Fibroblast of lung (primary cell): ENCODE measurements at regions not wholly inside any gene's neighbourhood (a gene's known extent, or its start where the extent isn't known, plus 50 kb on each side); places are given as distances from the start of the nearest gene placed in this dataset.

Source experiments
- DNase-seq, 2 donors: peaks; one replicate each; pipeline versions ENCODE4 v3.0.0 to v3.0.0-alpha.2; 2010; ENCODE audit warnings: low read depth in 2 of 2
- H2AFZ ChIP-seq: 2 replicates; pipeline ENCODE4 v1.5.1; 2012; ENCODE audit warnings: low read length, control low read depth, inconsistent platforms
- H3K27ac ChIP-seq: 2 replicates; pipeline ENCODE4 v1.5.1; 2011; ENCODE audit warnings: low read length, control low read depth; ENCODE audit not compliant: insufficient read depth
- H3K27me3 ChIP-seq: 2 replicates; pipeline ENCODE4 v1.5.1; 2011; ENCODE audit warnings: mild to moderate bottlenecking, low read length; ENCODE audit not compliant: control insufficient read depth, insufficient read depth
- H3K36me3 ChIP-seq: 2 replicates; pipeline ENCODE4 v1.5.1; 2011; ENCODE audit warnings: low read length; ENCODE audit not compliant: control insufficient read depth, insufficient read depth
- H3K4me1 ChIP-seq: 2 replicates; pipeline ENCODE4 v1.5.1; 2011; ENCODE audit warnings: low read length; ENCODE audit not compliant: control insufficient read depth, insufficient read depth; ENCODE audit errors: extremely low read depth
- H3K4me2 ChIP-seq: 2 replicates; pipeline ENCODE4 v1.5.1; 2011; ENCODE audit warnings: low read length, control low read depth; ENCODE audit not compliant: insufficient read depth; ENCODE audit errors: extremely low read depth
- H3K4me3 ChIP-seq, 4 experiments: fragments of 200-600 bp in 1 of 4; sonication (generic) in 1 of 4; replicated peaks in 1 of 4; 2 replicates each; pipeline ENCODE4 v1.5.1; 2011 to 2016; ENCODE audit warnings: low read length in 4 of 4, low read depth in 3 of 4, mild to moderate bottlenecking in 3 of 4, control low read depth in 2 of 4, inconsistent platforms in 1 of 4, mixed read lengths in 1 of 4; ENCODE audit not compliant: insufficient read depth in 1 of 4; ENCODE audit errors: control extremely low read depth in 1 of 4
- H3K79me2 ChIP-seq: 2 replicates; pipeline ENCODE4 v1.5.1; 2012; ENCODE audit warnings: mild to moderate bottlenecking, low read length, inconsistent platforms; ENCODE audit not compliant: control insufficient read depth, insufficient read depth
- H3K9ac ChIP-seq: 2 replicates; pipeline ENCODE4 v1.5.1; 2011; ENCODE audit warnings: mild to moderate bottlenecking, low read length, control low read depth; ENCODE audit not compliant: insufficient read depth
- H3K9me3 ChIP-seq: 2 replicates; pipeline ENCODE4 v1.5.1; 2012; ENCODE audit warnings: low read depth, low read length; ENCODE audit not compliant: control insufficient read depth, insufficient read depth
- H4K20me1 ChIP-seq: 2 replicates; pipeline ENCODE4 v1.5.1; 2011; ENCODE audit warnings: low read length; ENCODE audit not compliant: control insufficient read depth, insufficient read depth; ENCODE audit errors: extremely low read depth
- EZH2 ChIP-seq: IDR thresholded peaks from 2 replicates; pipeline ENCODE4 v1.5.1; 2012; ENCODE audit warnings: low read length, control low read depth, mild to moderate bottlenecking; ENCODE audit errors: missing control alignments
- TF ChIP-seq, protein P1 (sequence below), 2 donors: IDR thresholded peaks in 1 of 2; conservative IDR thresholded peaks in 1 of 2; 1 replicate in 1 of 2; 2 replicates in 1 of 2; pipeline ENCODE4 v1.5.1; 2011 to 2012; ENCODE audit warnings: low read length in 2 of 2, control low read depth in 1 of 2, inconsistent platforms in 1 of 2, low read depth in 1 of 2, mild to moderate bottlenecking in 1 of 2

DNA sequence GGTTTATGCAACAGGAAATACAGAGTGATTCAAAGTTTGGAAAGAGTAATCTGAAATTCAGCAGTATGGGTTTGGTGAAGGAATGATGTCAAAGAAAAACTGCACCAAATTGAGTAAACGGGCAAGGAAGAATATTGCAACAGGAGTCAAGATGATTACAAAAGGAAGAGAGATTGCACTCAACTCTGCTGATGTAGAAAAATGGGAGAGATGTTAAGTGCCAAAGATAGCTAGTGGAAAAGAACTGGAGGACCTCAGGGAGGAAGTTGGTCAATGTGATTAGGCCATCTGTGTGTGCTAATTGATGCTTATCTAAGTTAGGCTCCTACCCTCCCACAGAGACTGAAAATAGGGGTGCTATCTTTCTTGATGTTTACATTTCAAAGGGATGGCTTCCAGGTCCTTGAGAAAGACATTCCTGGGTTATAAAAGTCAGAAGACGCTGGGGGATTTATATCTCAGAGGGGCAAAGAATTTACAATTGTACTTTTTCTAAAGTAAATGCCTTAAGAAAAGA is 167.4 kb upstream of the FAM47A start:
- no peak overlapping the region for H3K4me3 ChIP-seq
- H2AFZ ChIP-seq: no peak overlapping the region
- H3K79me2 ChIP-seq: no peaks in the 10 kb centered on the region
- H3K36me3 ChIP-seq: no peaks in the 10 kb centered on the region
- H3K9ac ChIP-seq: no peak overlapping the region
- H3K9me3 ChIP-seq: no peaks in the 10 kb centered on the region
- no peak for DNase-seq
- no peaks in the 10 kb centered on the region for H3K27me3 ChIP-seq
- H4K20me1 ChIP-seq: no peaks in the 10 kb centered on the region
- H3K4me1 ChIP-seq: no peaks in the 10 kb centered on the region
- TF ChIP-seq, protein P1, sequence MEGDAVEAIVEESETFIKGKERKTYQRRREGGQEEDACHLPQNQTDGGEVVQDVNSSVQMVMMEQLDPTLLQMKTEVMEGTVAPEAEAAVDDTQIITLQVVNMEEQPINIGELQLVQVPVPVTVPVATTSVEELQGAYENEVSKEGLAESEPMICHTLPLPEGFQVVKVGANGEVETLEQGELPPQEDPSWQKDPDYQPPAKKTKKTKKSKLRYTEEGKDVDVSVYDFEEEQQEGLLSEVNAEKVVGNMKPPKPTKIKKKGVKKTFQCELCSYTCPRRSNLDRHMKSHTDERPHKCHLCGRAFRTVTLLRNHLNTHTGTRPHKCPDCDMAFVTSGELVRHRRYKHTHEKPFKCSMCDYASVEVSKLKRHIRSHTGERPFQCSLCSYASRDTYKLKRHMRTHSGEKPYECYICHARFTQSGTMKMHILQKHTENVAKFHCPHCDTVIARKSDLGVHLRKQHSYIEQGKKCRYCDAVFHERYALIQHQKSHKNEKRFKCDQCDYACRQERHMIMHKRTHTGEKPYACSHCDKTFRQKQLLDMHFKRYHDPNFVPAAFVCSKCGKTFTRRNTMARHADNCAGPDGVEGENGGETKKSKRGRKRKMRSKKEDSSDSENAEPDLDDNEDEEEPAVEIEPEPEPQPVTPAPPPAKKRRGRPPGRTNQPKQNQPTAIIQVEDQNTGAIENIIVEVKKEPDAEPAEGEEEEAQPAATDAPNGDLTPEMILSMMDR (conservative IDR thresholded peaks at IDR 0.05 in 1 of 2, IDR thresholded peaks at IDR 0.05 in 1 of 2; ENCODE audit: low read depth in 1 of 2, low read length in 2 of 2): no peak
- TF ChIP-seq EZH2: no peak
- no peak overlapping the region for H3K4me2 ChIP-seq
- H3K27ac ChIP-seq: no peak overlapping the region

DNA sequence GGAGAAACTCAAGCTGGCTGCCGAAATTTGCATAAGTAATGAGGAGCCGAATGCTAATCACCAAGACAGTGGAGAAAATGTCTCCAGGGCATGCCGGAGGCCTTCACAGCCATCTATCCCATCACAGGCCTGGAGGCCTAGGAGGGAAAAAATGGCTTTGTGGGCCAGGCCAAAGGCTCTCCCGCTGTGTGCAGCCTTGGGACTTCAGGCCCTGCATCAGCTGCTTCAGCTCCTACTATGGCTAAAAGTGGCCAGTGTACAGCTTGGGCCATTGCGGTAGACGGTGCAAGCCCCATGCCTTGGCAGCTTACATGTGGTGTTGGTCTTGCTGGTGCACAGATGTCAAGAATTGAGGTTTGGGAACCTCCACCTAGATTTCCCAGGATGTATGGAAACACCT is 162.6 kb upstream of the FAM47A start:
- Histone ChIP-seq H3K27me3 (no peaks in the 10 kb centered on the region), H3K4me2 (no peak overlapping the region), H3K4me1 (no peaks in the 10 kb centered on the region), H3K36me3 (no peaks in the 10 kb centered on the region), H3K27ac (no peak overlapping the region), H4K20me1 (no peaks in the 10 kb centered on the region), H3K9ac (no peak overlapping the region), H3K79me2 (no peaks in the 10 kb centered on the region), H2AFZ (no peak overlapping the region), H3K9me3 (no peaks in the 10 kb centered on the region), H3K4me3 (no peak overlapping the region)
- DNase-seq: no peak
- TF ChIP-seq, protein P1 (conservative IDR thresholded peaks at IDR 0.05 in 1 of 2, IDR thresholded peaks at IDR 0.05 in 1 of 2; ENCODE audit: low read depth in 1 of 2, low read length in 2 of 2): no peak
- TF ChIP-seq EZH2: no peak

DNA sequence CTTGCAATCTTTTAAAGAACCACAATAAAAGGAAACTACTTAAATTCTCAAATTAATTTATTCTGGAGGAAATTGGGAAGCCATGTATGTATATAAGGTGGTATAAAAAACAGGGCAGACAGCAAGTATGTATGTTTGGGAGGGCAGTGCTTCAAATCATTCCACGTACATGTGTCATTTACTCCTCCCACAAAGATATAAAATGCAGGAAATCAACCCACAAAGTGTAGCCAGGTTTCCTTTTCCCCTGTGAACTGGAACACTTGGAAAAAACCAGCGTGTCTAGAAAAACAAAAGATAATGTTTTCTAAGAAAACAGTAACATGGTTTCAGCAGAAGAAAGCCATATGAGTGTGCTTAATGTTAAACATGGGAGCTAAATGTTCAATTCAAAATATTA is 156.7 kb upstream of the FAM47A start:
- no peak overlapping the region for H3K4me2 ChIP-seq
- H3K27me3 ChIP-seq: no peaks in the 10 kb centered on the region
- no peaks in the 10 kb centered on the region for H3K9me3 ChIP-seq
- no peaks in the 10 kb centered on the region for H3K79me2 ChIP-seq
- H3K4me3 ChIP-seq: no peak overlapping the region
- H3K4me1 ChIP-seq: no peaks in the 10 kb centered on the region
- no peaks in the 10 kb centered on the region for H3K36me3 ChIP-seq
- H2AFZ ChIP-seq: no peak overlapping the region
- H3K9ac ChIP-seq: no peak overlapping the region
- no peak overlapping the region for H3K27ac ChIP-seq
- DNase-seq: no peak
- TF ChIP-seq, protein P1 (conservative IDR thresholded peaks at IDR 0.05 in 1 of 2, IDR thresholded peaks at IDR 0.05 in 1 of 2; ENCODE audit: low read depth in 1 of 2, low read length in 2 of 2): no peak
- TF ChIP-seq EZH2: no peak
- no peaks in the 10 kb centered on the region for H4K20me1 ChIP-seq
